NT2/D1 (cell line): ENCODE measurements at regions not wholly inside any gene's neighbourhood (a gene's known extent, or its start where the extent isn't known, plus 50 kb on each side); places are given as distances from the start of the nearest gene placed in this dataset.

Experiments used
- DNase-seq: peaks from one replicate; pipeline ENCODE4 v3.0.0-alpha.2; 2011; ENCODE audit warnings: low read depth, low spot score
- H3K27me3 ChIP-seq: 2 replicates; pipeline ENCODE4 v1.6.0; 2011; ENCODE audit warnings: mild to moderate bottlenecking; ENCODE audit not compliant: insufficient read length, insufficient read depth
- H3K36me3 ChIP-seq: 2 replicates; pipeline ENCODE4 v1.6.1; 2011; ENCODE audit warnings: mild to moderate bottlenecking, low read length, mixed read lengths; ENCODE audit not compliant: insufficient read depth, insufficient read length
- H3K4me1 ChIP-seq: 2 replicates; pipeline ENCODE4 v1.5.1; 2011; ENCODE audit not compliant: insufficient read depth, insufficient read length
- H3K4me3 ChIP-seq: 2 replicates; pipeline ENCODE4 v1.5.1; 2011; ENCODE audit warnings: low read depth; ENCODE audit not compliant: insufficient read length
- H3K9ac ChIP-seq: 2 replicates; pipeline ENCODE4 v1.6.0; 2011; ENCODE audit warnings: low read depth; ENCODE audit not compliant: insufficient read length
- H3K9me3 ChIP-seq: 2 replicates; pipeline ENCODE4 v1.5.1; 2011; ENCODE audit warnings: mild to moderate bottlenecking, low read length; ENCODE audit not compliant: insufficient read depth
- SUZ12 ChIP-seq: IDR thresholded peaks from 2 replicates; pipeline ENCODE4 v1.6.1; 2011; ENCODE audit not compliant: insufficient read length, insufficient read depth; ENCODE audit errors: extremely low read depth
- YY1 ChIP-seq: IDR thresholded peaks from 2 replicates; pipeline ENCODE4 v1.6.1; 2011; ENCODE audit not compliant: insufficient read length, insufficient read depth
- ZNF274 ChIP-seq: IDR thresholded peaks from 2 replicates; pipeline ENCODE4 v1.6.1; 2011; ENCODE audit warnings: mild to moderate bottlenecking, low read depth, low read length

DNA sequence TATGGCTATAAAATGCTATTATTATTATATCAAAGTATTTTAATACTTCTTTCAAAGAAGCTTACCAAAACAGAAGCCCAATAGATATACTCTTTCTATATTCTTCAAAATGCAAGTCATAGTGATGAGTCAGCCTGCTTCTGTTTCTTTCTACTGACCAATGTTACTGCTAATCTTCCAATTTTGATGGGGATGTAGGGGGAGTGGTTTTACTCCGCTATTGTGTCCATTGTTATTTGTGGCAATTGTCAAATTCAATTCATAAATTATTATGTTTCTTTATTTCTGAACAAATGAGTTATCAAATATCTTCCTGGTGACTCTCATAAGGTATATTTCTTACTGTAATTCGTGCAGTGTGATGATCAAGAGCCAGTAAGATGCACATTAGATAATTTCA is 221.5 kb upstream of the DEFB112 start:
- TF ChIP-seq SUZ12 (no peak), ZNF274 (no peak), YY1 (no peak)
- H3K9me3 ChIP-seq = no peaks in the 10 kb centered on the region
- no peak for DNase-seq

GRCh38 chr6:50271817-50272216 is 222.1 kb upstream of the DEFB112 start:
- no peak for TF ChIP-seq YY1
- no peak for TF ChIP-seq SUZ12
- no peak for TF ChIP-seq ZNF274
- H3K9me3 ChIP-seq = no peaks in the 10 kb centered on the region
- no peak overlapping the region for H3K9ac ChIP-seq
- no peak overlapping the region for H3K4me3 ChIP-seq
- no peaks in the 10 kb centered on the region for H3K27me3 ChIP-seq
- H3K36me3 ChIP-seq = no peaks in the 10 kb centered on the region
- DNase-seq = no peak
- H3K4me1 ChIP-seq = no peaks in the 10 kb centered on the region

More for the DNA sequence above, 221.5 kb upstream of the DEFB112 start:
- Histone ChIP-seq H3K9ac (no peak overlapping the region), H3K4me1 (no peaks in the 10 kb centered on the region), H3K4me3 (no peak overlapping the region), H3K36me3 (no peaks in the 10 kb centered on the region), H3K27me3 (no peaks in the 10 kb centered on the region)

GRCh38 chr6:50272611-50273010 is 222.9 kb upstream of the DEFB112 start:
- Histone ChIP-seq H3K4me3 (no peak overlapping the region), H3K9me3 (no peaks in the 10 kb centered on the region), H3K27me3 (no peaks in the 10 kb centered on the region), H3K36me3 (no peaks in the 10 kb centered on the region), H3K9ac (no peak overlapping the region), H3K4me1 (no peaks in the 10 kb centered on the region)
- no peak for DNase-seq
- no peak for TF ChIP-seq SUZ12
- no peak for TF ChIP-seq ZNF274
- TF ChIP-seq YY1 = no peak

- Histone ChIP-seq H3K4me3 (no peak overlapping the region), H3K9ac (no peak overlapping the region), H3K36me3 (no peaks in the 10 kb centered on the region), H3K4me1 (no peaks in the 10 kb centered on the region), H3K9me3 (no peaks in the 10 kb centered on the region), H3K27me3 (no peaks in the 10 kb centered on the region)
- TF ChIP-seq ZNF274 (no peak), YY1 (no peak), SUZ12 (no peak)
- DNase-seq = no peak
These were observed 227.1 kb upstream of the DEFB112 start for GRCh38 chr6:50276771-50277261.

DNA sequence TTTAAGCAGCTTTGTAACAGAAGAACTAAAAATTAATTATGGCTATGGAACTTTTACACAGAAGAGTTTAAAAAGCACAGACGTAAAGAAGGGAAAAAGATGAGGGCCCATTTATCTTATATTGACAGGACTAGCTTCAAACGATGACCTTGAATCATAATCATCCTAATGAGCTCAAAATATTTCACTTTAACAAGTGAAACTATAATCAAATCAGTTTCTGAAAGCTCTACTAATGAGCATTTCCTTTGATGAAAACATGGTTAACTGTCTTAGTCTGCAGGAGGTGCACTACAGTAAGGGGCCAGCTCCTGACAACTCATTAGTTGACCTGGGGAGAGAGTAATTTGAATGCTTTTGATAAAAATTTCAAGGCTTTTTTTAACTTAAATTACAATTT is 228.0 kb upstream of the DEFB112 start:
- no peak for DNase-seq
- TF ChIP-seq SUZ12 = no peak
- TF ChIP-seq ZNF274 = no peak
- TF ChIP-seq YY1 = no peak
- no peaks in the 10 kb centered on the region for H3K27me3 ChIP-seq
- H3K4me3 ChIP-seq = no peak overlapping the region
- no peak overlapping the region for H3K9ac ChIP-seq
- H3K9me3 ChIP-seq = no peaks in the 10 kb centered on the region
- no peaks in the 10 kb centered on the region for H3K36me3 ChIP-seq
- no peaks in the 10 kb centered on the region for H3K4me1 ChIP-seq

GRCh38 chr6:50278663-50279062 is 228.9 kb upstream of the DEFB112 start:
- DNase-seq = no peak
- H3K4me3 ChIP-seq = no peak overlapping the region
- no peaks in the 10 kb centered on the region for H3K27me3 ChIP-seq
- H3K9me3 ChIP-seq = no peaks in the 10 kb centered on the region
- H3K4me1 ChIP-seq = no peaks in the 10 kb centered on the region
- H3K36me3 ChIP-seq = no peaks in the 10 kb centered on the region
- no peak overlapping the region for H3K9ac ChIP-seq
- TF ChIP-seq SUZ12 (no peak), ZNF274 (no peak), YY1 (no peak)

DNA sequence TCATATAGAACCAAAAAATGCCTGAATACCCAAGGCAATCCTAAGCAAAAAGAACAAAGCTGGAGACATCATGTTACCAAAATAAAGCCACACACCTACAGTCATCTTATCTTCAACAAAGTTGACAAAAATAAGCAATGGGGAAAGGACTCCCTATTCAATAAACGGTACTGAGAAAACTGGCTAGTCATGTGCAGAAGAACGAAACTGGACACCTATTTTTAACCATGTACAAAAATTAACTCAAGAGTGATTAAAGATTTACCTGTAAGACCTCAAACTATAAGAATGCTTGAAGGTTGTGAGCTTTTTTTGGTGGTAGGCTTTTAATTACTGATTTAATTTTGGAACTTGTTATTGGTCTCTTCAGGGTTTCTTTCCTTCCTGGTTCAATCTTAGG is 236.0 kb upstream of the DEFB112 start:
- H3K36me3 ChIP-seq = no peaks in the 10 kb centered on the region
- TF ChIP-seq ZNF274 (no peak), SUZ12 (no peak), YY1 (no peak)
- no peaks in the 10 kb centered on the region for H3K4me1 ChIP-seq
- no peak overlapping the region for H3K9ac ChIP-seq
- H3K9me3 ChIP-seq = no peaks in the 10 kb centered on the region
- no peak for DNase-seq
- no peaks in the 10 kb centered on the region for H3K27me3 ChIP-seq
- no peak overlapping the region for H3K4me3 ChIP-seq

- no peak overlapping the region for H3K9ac ChIP-seq
- DNase-seq = no peak
- no peaks in the 10 kb centered on the region for H3K9me3 ChIP-seq
- H3K36me3 ChIP-seq = no peaks in the 10 kb centered on the region
- TF ChIP-seq ZNF274 = no peak
- no peak for TF ChIP-seq SUZ12
- no peak overlapping the region for H3K4me3 ChIP-seq
- no peaks in the 10 kb centered on the region for H3K27me3 ChIP-seq
- no peaks in the 10 kb centered on the region for H3K4me1 ChIP-seq
These were observed 238.5 kb upstream of the DEFB112 start for GRCh38 chr6:50288241-50288640.
